ENCODE measurements at regions not wholly inside any gene's neighbourhood (a gene's known extent, or its start where the extent isn't known, plus 50 kb on each side); places are given as distances from the start of the nearest gene placed in this dataset.
"Not testable (repeated sequence)": the region's sequence is repeated elsewhere in the genome, so short reads cannot be mapped to it uniquely, and the experiment has no call there.

GRCh38 chr5:96560857-96561256 lies 101.3 kb upstream of the CAST start:
- H3K4me1 ChIP-seq (ENCODE audit: insufficient read depth, low read length); DNase-seq; H3K4me3 ChIP-seq (ENCODE audit: low read length in 2 of 2); H3K27ac Mint-ChIP-seq; H3K36me3 ChIP-seq (ENCODE audit: insufficient read depth, low read length); H3K4me3 Mint-ChIP-seq; H3K27ac ChIP-seq (ENCODE audit: low read depth, low read length); H3K4me1 Mint-ChIP-seq; CTCF ChIA-PET (ENCODE audit: partially characterized antibody); H3K9me3 Mint-ChIP-seq; H3K9me3 ChIP-seq (ENCODE audit: control insufficient read depth in 1 of 2, low read length in 2 of 2); H3K27me3 ChIP-seq (ENCODE audit: insufficient read depth, low read length); H3K36me3 Mint-ChIP-seq; intact Hi-C loops (cut with micrococcal nuclease); H3K27me3 Mint-ChIP-seq; POLR2A ChIA-PET (ENCODE audit: partially characterized antibody): not testable (repeated sequence)

- no peak overlapping the region for H3K4me3 Mint-ChIP-seq
- no peak overlapping the region for H3K27ac Mint-ChIP-seq
- Histone ChIP-seq H3K9me3 (ENCODE audit: control insufficient read depth in 1 of 2, low read length in 2 of 2) (no peaks in the 10 kb centered on the region), H3K27ac (ENCODE audit: low read depth, low read length) (no peak overlapping the region), H3K36me3 (ENCODE audit: insufficient read depth, low read length) (no peaks in the 10 kb centered on the region), H3K4me3 (ENCODE audit: low read length in 2 of 2) (no peak overlapping the region), H3K27me3 (ENCODE audit: insufficient read depth, low read length) (no peaks in the 10 kb centered on the region), H3K4me1 (ENCODE audit: insufficient read depth, low read length) (peaks cover 17% of the 10 kb centered on the region)
- peaks cover 0 to under 1% of the 10 kb centered on the region in 2 donors for H3K27me3 Mint-ChIP-seq
- DNase-seq = no peak
- peaks cover 0 to 5% (median 0%) of the 10 kb centered on the region in 8 donors for H3K9me3 Mint-ChIP-seq
- intact Hi-C loops (cut with micrococcal nuclease) = no loop called here
- H3K36me3 Mint-ChIP-seq = no peaks in the 10 kb centered on the region
- POLR2A ChIA-PET (ENCODE audit: partially characterized antibody) = no interaction called here
- CTCF ChIA-PET (ENCODE audit: partially characterized antibody) = no interaction called here
- H3K4me1 Mint-ChIP-seq = peaks cover 14 to 19% (median 16%) of the 10 kb centered on the region in 4 donors
These were observed 99.6 kb upstream of the CAST start for GRCh38 chr5:96562614-96563013.

GRCh38 chr5:96563816-96564215 lies 98.4 kb upstream of the CAST start:
- H3K9me3 ChIP-seq (ENCODE audit: control insufficient read depth in 1 of 2, low read length in 2 of 2) = no peaks in the 10 kb centered on the region
- Mint-ChIP-seq H3K4me3 (no peak overlapping the region), H3K9me3 (peaks cover 0 to 5% (median 0%) of the 10 kb centered on the region in 8 donors), H3K27me3 (no peaks in the 10 kb centered on the region), H3K27ac (no peak overlapping the region), H3K36me3 (no peaks in the 10 kb centered on the region), H3K4me1 (peaks cover 14 to 21% (median 16%) of the 10 kb centered on the region in 4 donors)
- H3K4me1 ChIP-seq (ENCODE audit: insufficient read depth, low read length) = peaks cover 17% of the 10 kb centered on the region
- no peaks in the 10 kb centered on the region for H3K36me3 ChIP-seq (ENCODE audit: insufficient read depth, low read length)
- no peaks in the 10 kb centered on the region for H3K27me3 ChIP-seq (ENCODE audit: insufficient read depth, low read length)
- no peak overlapping the region for H3K4me3 ChIP-seq (ENCODE audit: low read length in 2 of 2)
- no peak overlapping the region for H3K27ac ChIP-seq (ENCODE audit: low read depth, low read length)
- CTCF ChIA-PET (ENCODE audit: partially characterized antibody) = no interaction called here
- intact Hi-C loops (cut with micrococcal nuclease) = no loop called here
- DNase-seq = no peak
- POLR2A ChIA-PET (ENCODE audit: partially characterized antibody) = no interaction called here

GRCh38 chr5:96565582-96566265 lies 96.5 kb upstream of the CAST start:
- Mint-ChIP-seq H3K4me3 (peak overlapping the region in 2 of 8 donors; percentile 37 to 48), H3K36me3 (no peaks in the 10 kb centered on the region), H3K27me3 (peaks cover 0 to 3% of the 10 kb centered on the region in 2 donors), H3K9me3 (no peaks in the 10 kb centered on the region), H3K4me1 (peaks cover 14 to 25% (median 17%) of the 10 kb centered on the region in 4 donors), H3K27ac (peak overlapping the region in 2 of 7 donors; percentile 9 to 56)
- H3K4me1 ChIP-seq (ENCODE audit: insufficient read depth, low read length) = peaks cover 17% of the 10 kb centered on the region
- ChIA-PET POLR2A (ENCODE audit: partially characterized antibody) (no interaction called here), CTCF (ENCODE audit: partially characterized antibody) (no interaction called here)
- DNase-seq = no peak
- intact Hi-C loops (cut with micrococcal nuclease) = no loop called here
- no peaks in the 10 kb centered on the region for H3K27me3 ChIP-seq (ENCODE audit: insufficient read depth, low read length)
- H3K4me3 ChIP-seq (ENCODE audit: low read length in 2 of 2) = no peak overlapping the region
- H3K36me3 ChIP-seq (ENCODE audit: insufficient read depth, low read length) = no peaks in the 10 kb centered on the region
- H3K9me3 ChIP-seq (ENCODE audit: control insufficient read depth in 1 of 2, low read length in 2 of 2) = no peaks in the 10 kb centered on the region
- H3K27ac ChIP-seq (ENCODE audit: low read depth, low read length) = no peak overlapping the region

GRCh38 chr5:96566833-96567587 lies 95.2 kb upstream of the CAST start:
- peak overlapping the region in 6 of 8 donors; percentile 25 to 59 (median 47) for H3K4me3 Mint-ChIP-seq
- no peak for DNase-seq
- POLR2A ChIA-PET (ENCODE audit: partially characterized antibody) = interaction anchor here (1.1 kb wide), 1 partner anchor 30 kb away, joined by 3 read pairs; no protein-coding TSS in a partner anchor
- Histone ChIP-seq H3K27ac (ENCODE audit: low read depth, low read length) (no peak overlapping the region), H3K27me3 (ENCODE audit: insufficient read depth, low read length) (no peaks in the 10 kb centered on the region), H3K4me3 (ENCODE audit: low read length in 2 of 2) (no peak overlapping the region), H3K4me1 (ENCODE audit: insufficient read depth, low read length) (peaks cover 17% of the 10 kb centered on the region), H3K9me3 (ENCODE audit: control insufficient read depth in 1 of 2, low read length in 2 of 2) (no peaks in the 10 kb centered on the region), H3K36me3 (ENCODE audit: insufficient read depth, low read length) (no peaks in the 10 kb centered on the region)
- H3K27me3 Mint-ChIP-seq = peaks cover 0 to 3% of the 10 kb centered on the region in 2 donors
- intact Hi-C loops (cut with micrococcal nuclease) = no loop called here
- H3K27ac Mint-ChIP-seq = peak overlapping the region in 3 of 7 donors; percentile 4 to 20 (median 7)
- H3K9me3 Mint-ChIP-seq = no peaks in the 10 kb centered on the region
- H3K36me3 Mint-ChIP-seq = no peaks in the 10 kb centered on the region
- CTCF ChIA-PET (ENCODE audit: partially characterized antibody) = interaction anchor here (0.8 to 1.3 kb wide), 4 partner anchors 19 to 222 kb away, joined by 3 to 6 read pairs (median 4); no protein-coding TSS in a partner anchor
- peaks cover 14 to 25% (median 17%) of the 10 kb centered on the region in 4 donors for H3K4me1 Mint-ChIP-seq

GRCh38 chr5:96569332-96569731 lies 92.8 kb upstream of the CAST start:
- ChIA-PET CTCF (ENCODE audit: partially characterized antibody) (interaction anchor here (1.7 kb wide), 1 partner anchor 33 kb away, joined by 7 read pairs; no protein-coding TSS in a partner anchor), POLR2A (ENCODE audit: partially characterized antibody) (no interaction called here)
- H3K4me3 ChIP-seq (ENCODE audit: low read length in 2 of 2) = no peak overlapping the region
- no peaks in the 10 kb centered on the region for H3K27me3 ChIP-seq (ENCODE audit: insufficient read depth, low read length)
- DNase-seq = no peak
- H3K27ac ChIP-seq (ENCODE audit: low read depth, low read length) = no peak overlapping the region
- Mint-ChIP-seq H3K4me3 (no peak overlapping the region), H3K27me3 (peaks cover 0 to 4% of the 10 kb centered on the region in 2 donors), H3K9me3 (no peaks in the 10 kb centered on the region), H3K36me3 (no peaks in the 10 kb centered on the region), H3K27ac (no peak overlapping the region), H3K4me1 (peaks cover 14 to 25% (median 17%) of the 10 kb centered on the region in 4 donors)
- no peaks in the 10 kb centered on the region for H3K36me3 ChIP-seq (ENCODE audit: insufficient read depth, low read length)
- H3K9me3 ChIP-seq (ENCODE audit: control insufficient read depth in 1 of 2, low read length in 2 of 2) = no peaks in the 10 kb centered on the region
- intact Hi-C loops (cut with micrococcal nuclease) = no loop called here
- peaks cover 17% of the 10 kb centered on the region for H3K4me1 ChIP-seq (ENCODE audit: insufficient read depth, low read length)

GRCh38 chr5:96569770-96570169 lies 92.4 kb upstream of the CAST start:
- intact Hi-C loops (cut with micrococcal nuclease) = no loop called here
- Histone ChIP-seq H3K27me3 (ENCODE audit: insufficient read depth, low read length) (no peaks in the 10 kb centered on the region), H3K4me1 (ENCODE audit: insufficient read depth, low read length) (peaks cover 17% of the 10 kb centered on the region), H3K36me3 (ENCODE audit: insufficient read depth, low read length) (no peaks in the 10 kb centered on the region), H3K4me3 (ENCODE audit: low read length in 2 of 2) (no peak overlapping the region), H3K9me3 (ENCODE audit: control insufficient read depth in 1 of 2, low read length in 2 of 2) (no peaks in the 10 kb centered on the region), H3K27ac (ENCODE audit: low read depth, low read length) (no peak overlapping the region)
- Mint-ChIP-seq H3K27me3 (peaks cover 0 to 4% of the 10 kb centered on the region in 2 donors), H3K4me3 (no peak overlapping the region), H3K4me1 (peaks cover 14 to 25% (median 17%) of the 10 kb centered on the region in 4 donors), H3K9me3 (no peaks in the 10 kb centered on the region), H3K36me3 (no peaks in the 10 kb centered on the region), H3K27ac (peak overlapping the region in 1 of 7 donors; percentile 53)
- ChIA-PET POLR2A (ENCODE audit: partially characterized antibody) (no interaction called here), CTCF (ENCODE audit: partially characterized antibody) (interaction anchor here (1.7 kb wide), 1 partner anchor 32 kb away, joined by 7 read pairs; no protein-coding TSS in a partner anchor)
- no peak for DNase-seq
